Stomach (tissue), 4 donors: ENCODE measurements at regions not wholly inside any gene's neighbourhood (a gene's known extent, or its start where the extent isn't known, plus 50 kb on each side); places are given as distances from the start of the nearest gene placed in this dataset.

Source experiments
- EP300 ChIP-seq: sonication (generic); formaldehyde crosslinking; IDR thresholded peaks from one replicate; pipeline ENCODE4 v1.6.1; 2017; ENCODE audit warnings: antibody characterized with exemption
- POLR2A ChIP-seq, 4 donors: fragments of 450-650 bp; IDR thresholded peaks; one replicate each; pipeline ENCODE4 v1.6.1; 2016; ENCODE audit warnings: antibody characterized with exemption in 4 of 4, control low read depth in 2 of 4, mild to moderate bottlenecking in 1 of 4, moderate library complexity in 1 of 4
- POLR2AphosphoS5 ChIP-seq, 3 donors: sonication (generic); formaldehyde crosslinking; IDR thresholded peaks; one replicate each; pipeline ENCODE4 v1.6.1; 2016; ENCODE audit warnings: antibody characterized with exemption in 3 of 3
- TF ChIP-seq, protein P1 (sequence below), 7 experiments: fragments of 450-650 bp in 4 of 7; fragments of 200-600 bp in 3 of 7; sonication (generic) in 3 of 7; IDR thresholded peaks; one replicate each; pipeline ENCODE4 v1.5.1; 2016 to 2019; ENCODE audit warnings: antibody characterized with exemption in 7 of 7, control low read depth in 2 of 7, mild to moderate bottlenecking in 1 of 7

DNA sequence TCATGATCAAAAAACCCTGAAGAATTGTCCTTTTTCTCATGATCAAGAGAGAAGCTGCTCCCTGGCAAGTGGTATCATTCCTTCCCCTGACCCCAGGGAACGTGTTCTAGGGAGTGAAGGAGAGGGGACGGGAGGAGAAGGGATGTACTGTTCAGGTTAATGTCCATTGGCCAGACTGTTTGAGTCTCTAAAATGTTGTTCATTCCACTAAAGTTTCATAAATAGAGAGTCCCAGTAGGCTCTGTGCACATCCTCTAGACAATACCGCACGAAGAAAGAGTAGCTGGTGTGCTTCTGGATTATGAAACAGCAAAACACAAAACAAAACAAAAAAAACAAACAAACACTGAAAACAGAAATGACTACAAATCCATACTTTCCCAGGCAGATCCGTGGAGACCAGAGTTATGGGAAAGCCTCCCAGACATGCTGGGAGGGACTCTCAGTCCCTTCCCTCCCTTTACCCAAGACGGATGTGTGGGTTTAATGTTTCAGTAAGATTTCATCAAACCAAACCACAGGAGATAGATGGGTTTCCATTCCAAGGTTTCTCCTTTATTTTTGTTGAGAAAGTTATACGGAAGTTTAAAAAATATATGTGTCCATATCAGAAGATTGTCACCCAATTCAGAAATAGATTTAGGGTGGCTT lies 66.5 kb upstream of the TNS3 start:
- TF ChIP-seq, protein P1, sequence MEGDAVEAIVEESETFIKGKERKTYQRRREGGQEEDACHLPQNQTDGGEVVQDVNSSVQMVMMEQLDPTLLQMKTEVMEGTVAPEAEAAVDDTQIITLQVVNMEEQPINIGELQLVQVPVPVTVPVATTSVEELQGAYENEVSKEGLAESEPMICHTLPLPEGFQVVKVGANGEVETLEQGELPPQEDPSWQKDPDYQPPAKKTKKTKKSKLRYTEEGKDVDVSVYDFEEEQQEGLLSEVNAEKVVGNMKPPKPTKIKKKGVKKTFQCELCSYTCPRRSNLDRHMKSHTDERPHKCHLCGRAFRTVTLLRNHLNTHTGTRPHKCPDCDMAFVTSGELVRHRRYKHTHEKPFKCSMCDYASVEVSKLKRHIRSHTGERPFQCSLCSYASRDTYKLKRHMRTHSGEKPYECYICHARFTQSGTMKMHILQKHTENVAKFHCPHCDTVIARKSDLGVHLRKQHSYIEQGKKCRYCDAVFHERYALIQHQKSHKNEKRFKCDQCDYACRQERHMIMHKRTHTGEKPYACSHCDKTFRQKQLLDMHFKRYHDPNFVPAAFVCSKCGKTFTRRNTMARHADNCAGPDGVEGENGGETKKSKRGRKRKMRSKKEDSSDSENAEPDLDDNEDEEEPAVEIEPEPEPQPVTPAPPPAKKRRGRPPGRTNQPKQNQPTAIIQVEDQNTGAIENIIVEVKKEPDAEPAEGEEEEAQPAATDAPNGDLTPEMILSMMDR (IDR thresholded peaks at IDR 0.05) = no peak
- no peak for TF ChIP-seq POLR2A (IDR thresholded peaks at IDR 0.05)
- no peak for TF ChIP-seq POLR2AphosphoS5 (IDR thresholded peaks at IDR 0.05)
- no peak for TF ChIP-seq EP300
